HFFc6 (cell line): ENCODE measurements at regions not wholly inside any gene's neighbourhood (a gene's known extent, or its start where the extent isn't known, plus 50 kb on each side); places are given as distances from the start of the nearest gene placed in this dataset.

ENCODE experiments used
- DNase-seq: peaks from one replicate; pipeline ENCODE4 v3.0.0-alpha.2; 2018
- H3K27ac Mint-ChIP-seq: 2 replicates; pipeline ENCODE4 v1.8.0; 2020; ENCODE audit warnings: mild to moderate bottlenecking, mixed read lengths
- H3K27me3 Mint-ChIP-seq: 2 replicates; pipeline ENCODE4 v1.8.0; 2021; ENCODE audit warnings: mild to moderate bottlenecking, moderate library complexity, mixed read lengths; ENCODE audit not compliant: insufficient read depth
- H3K36me3 Mint-ChIP-seq: 2 replicates; pipeline ENCODE4 v1.8.0; 2021; ENCODE audit warnings: low read depth, mixed read lengths
- H3K4me1 Mint-ChIP-seq: 2 replicates; pipeline ENCODE4 v1.8.0; 2020; ENCODE audit warnings: low read depth, mixed read lengths
- H3K4me3 Mint-ChIP-seq: 2 replicates; pipeline ENCODE4 v1.8.0; 2020; ENCODE audit warnings: mild to moderate bottlenecking, moderate library complexity, mixed read lengths
- H3K9me3 Mint-ChIP-seq: 2 replicates; pipeline ENCODE4 v1.8.0; 2020; ENCODE audit warnings: mild to moderate bottlenecking, mixed read lengths
- CTCF ChIP-seq: fragments of 200-600 bp; sonication (generic); IDR thresholded peaks from 2 replicates; pipeline ENCODE4 v1.5.0; 2021; ENCODE audit warnings: antibody characterized with exemption, mild to moderate bottlenecking

DNA sequence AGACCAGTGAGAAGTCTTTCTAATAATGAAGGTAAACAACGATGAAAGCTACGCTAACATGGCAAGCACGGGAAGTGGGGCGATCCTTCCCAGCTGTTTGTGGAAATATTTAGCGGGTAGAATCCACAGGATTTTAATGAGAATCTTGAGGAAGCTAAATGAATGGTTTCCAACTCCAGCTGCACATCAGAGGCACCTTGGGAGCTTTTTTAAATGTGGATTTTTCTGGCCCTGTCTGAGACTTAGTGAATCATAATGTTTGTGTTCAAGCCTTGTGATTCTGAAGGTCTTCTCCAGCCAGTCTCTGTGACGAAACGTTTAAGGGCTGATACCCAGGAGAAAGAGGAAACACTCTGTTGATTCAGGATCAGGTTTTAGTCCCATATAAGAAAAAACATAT is 169.8 kb downstream of the CAPZA3 start:
- H3K27ac Mint-ChIP-seq: no peak overlapping the region
- H3K4me3 Mint-ChIP-seq: no peak overlapping the region
- peaks cover 4% of the 10 kb centered on the region; the same call in 1 of the 2 replicates for H3K36me3 Mint-ChIP-seq
- no peaks in the 10 kb centered on the region for H3K4me1 Mint-ChIP-seq
- H3K9me3 Mint-ChIP-seq: peaks cover 10% of the 10 kb centered on the region; the same call in 1 of the 2 replicates
- no peaks in the 10 kb centered on the region; the same call in 1 of the 2 replicates for H3K27me3 Mint-ChIP-seq
- no peak for TF ChIP-seq CTCF
- DNase-seq: no peak

DNA sequence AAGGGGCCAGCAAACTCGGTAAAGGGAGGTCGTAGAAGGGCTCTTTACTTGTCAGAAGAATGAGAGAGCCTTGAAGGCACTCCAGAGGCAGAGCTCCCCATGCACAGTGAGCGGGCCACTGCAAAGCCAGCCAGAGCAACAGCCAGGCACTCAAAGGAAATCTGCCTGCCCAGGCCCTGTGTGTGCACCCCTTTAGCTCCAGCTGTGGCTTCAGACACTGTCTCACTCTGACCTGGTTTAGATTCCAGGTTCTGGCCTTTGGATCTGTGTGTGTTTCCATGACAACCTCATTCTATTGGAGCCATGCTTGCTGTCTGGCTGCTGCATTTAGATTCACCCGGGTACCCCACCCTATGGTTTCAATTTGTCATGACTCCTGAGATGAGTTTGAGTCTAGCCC is 170.3 kb downstream of the CAPZA3 start:
- Mint-ChIP-seq H3K36me3 (peaks cover 4% of the 10 kb centered on the region; the same call in 1 of the 2 replicates), H3K27ac (no peak overlapping the region), H3K4me3 (no peak overlapping the region), H3K9me3 (peaks cover 10% of the 10 kb centered on the region; the same call in 1 of the 2 replicates), H3K27me3 (no peaks in the 10 kb centered on the region; the same call in 1 of the 2 replicates), H3K4me1 (no peaks in the 10 kb centered on the region)
- TF ChIP-seq CTCF: no peak
- no peak for DNase-seq

GRCh38 chr12:18919871-18920511 is 182.1 kb downstream of the CAPZA3 start:
- no peaks in the 10 kb centered on the region for H3K9me3 Mint-ChIP-seq
- peaks cover 5% of the 10 kb centered on the region; the same call in 1 of the 2 replicates for H3K27me3 Mint-ChIP-seq
- TF ChIP-seq CTCF: no peak
- no peaks in the 10 kb centered on the region for H3K36me3 Mint-ChIP-seq
- no peak overlapping the region for H3K27ac Mint-ChIP-seq
- H3K4me3 Mint-ChIP-seq: no peak overlapping the region
- H3K4me1 Mint-ChIP-seq: no peaks in the 10 kb centered on the region
- no peak for DNase-seq

DNA sequence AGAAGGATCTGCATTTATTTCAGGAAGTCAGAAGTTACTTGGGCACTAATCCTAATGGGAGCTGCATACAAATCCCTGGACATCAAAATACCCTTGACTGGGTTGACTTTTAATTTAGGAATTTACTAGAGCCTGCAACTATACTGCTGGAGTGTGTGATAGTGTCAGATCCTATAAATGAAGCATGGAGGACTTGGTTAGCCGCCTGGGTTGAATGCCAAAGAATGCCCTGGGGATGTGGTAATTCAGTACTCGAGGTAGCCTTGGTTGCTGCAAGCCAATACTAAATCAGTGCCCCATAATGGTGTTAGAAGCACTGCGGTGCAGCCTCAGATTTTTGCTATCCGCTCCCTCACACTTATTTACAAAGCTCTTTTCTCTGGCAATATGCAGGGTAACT is 184.9 kb downstream of the CAPZA3 start:
- no peaks in the 10 kb centered on the region for H3K4me1 Mint-ChIP-seq
- no peaks in the 10 kb centered on the region for H3K9me3 Mint-ChIP-seq
- no peak for TF ChIP-seq CTCF
- no peak overlapping the region for H3K4me3 Mint-ChIP-seq
- H3K36me3 Mint-ChIP-seq: no peaks in the 10 kb centered on the region
- no peak overlapping the region for H3K27ac Mint-ChIP-seq
- no peak for DNase-seq
- H3K27me3 Mint-ChIP-seq: peaks cover 4% of the 10 kb centered on the region

DNA sequence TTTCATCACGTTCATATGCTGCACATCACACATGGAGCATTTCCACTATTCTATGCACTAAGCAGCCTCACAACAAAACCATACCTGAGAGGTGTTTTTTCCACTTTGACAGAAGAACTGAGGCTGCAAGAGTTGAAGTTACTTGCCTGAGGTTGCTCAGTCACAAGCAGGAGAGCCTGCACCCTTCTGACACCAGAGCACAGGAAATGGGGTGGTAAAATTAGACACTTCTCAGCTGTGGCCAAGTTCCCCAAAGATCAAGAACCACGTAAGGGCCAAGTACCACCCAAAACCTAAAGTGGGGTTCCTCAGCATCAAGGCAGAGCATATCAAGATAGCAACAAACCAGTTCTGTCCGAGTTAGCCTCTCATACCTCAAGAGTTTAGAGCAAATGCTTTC is 185.8 kb downstream of the CAPZA3 start:
- Mint-ChIP-seq H3K4me3 (no peak overlapping the region), H3K27me3 (peaks cover 4% of the 10 kb centered on the region), H3K36me3 (no peaks in the 10 kb centered on the region), H3K9me3 (no peaks in the 10 kb centered on the region), H3K27ac (no peak overlapping the region), H3K4me1 (no peaks in the 10 kb centered on the region)
- no peak for DNase-seq
- TF ChIP-seq CTCF: no peak
